ENCODE measurements at regions not wholly inside any gene's neighbourhood (a gene's known extent, or its start where the extent isn't known, plus 50 kb on each side); places are given as distances from the start of the nearest gene placed in this dataset.

DNA sequence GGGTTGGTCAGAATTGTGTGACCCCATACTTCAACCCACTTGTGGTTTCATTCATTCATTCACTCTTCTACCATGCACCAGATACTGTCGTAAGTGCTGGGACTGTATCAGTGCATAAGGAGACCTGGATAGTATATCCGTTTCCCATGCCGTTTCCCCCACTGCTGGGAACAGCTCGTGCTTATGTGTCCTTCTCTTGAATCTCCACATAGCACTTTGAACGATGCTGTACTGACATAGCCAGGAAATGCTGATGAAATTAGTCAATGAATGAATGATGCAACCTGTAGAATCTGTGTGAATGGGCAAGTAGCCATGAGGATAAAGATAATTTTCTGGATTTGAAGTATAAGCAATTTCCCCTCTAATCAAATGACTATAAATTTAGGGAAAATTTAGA lies 276.1 kb downstream of the BCL2 start:
- TF ChIP-seq, protein P1, sequence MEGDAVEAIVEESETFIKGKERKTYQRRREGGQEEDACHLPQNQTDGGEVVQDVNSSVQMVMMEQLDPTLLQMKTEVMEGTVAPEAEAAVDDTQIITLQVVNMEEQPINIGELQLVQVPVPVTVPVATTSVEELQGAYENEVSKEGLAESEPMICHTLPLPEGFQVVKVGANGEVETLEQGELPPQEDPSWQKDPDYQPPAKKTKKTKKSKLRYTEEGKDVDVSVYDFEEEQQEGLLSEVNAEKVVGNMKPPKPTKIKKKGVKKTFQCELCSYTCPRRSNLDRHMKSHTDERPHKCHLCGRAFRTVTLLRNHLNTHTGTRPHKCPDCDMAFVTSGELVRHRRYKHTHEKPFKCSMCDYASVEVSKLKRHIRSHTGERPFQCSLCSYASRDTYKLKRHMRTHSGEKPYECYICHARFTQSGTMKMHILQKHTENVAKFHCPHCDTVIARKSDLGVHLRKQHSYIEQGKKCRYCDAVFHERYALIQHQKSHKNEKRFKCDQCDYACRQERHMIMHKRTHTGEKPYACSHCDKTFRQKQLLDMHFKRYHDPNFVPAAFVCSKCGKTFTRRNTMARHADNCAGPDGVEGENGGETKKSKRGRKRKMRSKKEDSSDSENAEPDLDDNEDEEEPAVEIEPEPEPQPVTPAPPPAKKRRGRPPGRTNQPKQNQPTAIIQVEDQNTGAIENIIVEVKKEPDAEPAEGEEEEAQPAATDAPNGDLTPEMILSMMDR (conservative IDR thresholded peaks at IDR 0.05; ENCODE audit: low read length), result no peak
- no peak for TF ChIP-seq EZH2phosphoT487 (IDR thresholded peaks at IDR 0.05; ENCODE audit: borderline replicate concordance, low read depth, low read length)

Data from OCI-LY7 (cell line).